ENCODE measurements at regions not wholly inside any gene's neighbourhood (a gene's known extent, or its start where the extent isn't known, plus 50 kb on each side); places are given as distances from the start of the nearest gene placed in this dataset.

DNA sequence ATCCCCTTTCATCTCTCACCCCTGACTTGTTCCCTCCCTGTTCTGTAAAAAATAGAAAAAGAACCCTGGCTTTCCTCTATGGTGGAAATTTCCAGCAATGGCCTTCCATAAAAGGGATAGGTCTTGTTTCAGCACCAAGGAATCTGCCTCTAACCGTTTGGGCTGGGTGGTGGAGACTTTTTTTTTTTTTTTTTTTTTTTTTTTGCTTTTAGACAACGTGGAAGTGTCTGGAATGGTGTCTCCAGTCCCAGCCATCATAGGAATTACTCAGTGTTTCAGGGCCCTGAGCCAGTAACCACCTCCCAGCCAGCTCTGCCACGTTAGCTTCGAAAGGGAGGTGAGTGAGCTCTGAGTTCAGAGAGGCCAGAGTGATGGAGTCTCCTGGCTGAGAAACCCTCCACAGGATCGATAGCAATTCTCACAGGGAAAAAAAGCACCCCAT lies 97.3 kb upstream of the COL1A2 start:
- no peak for TF ChIP-seq POLR2AphosphoS5 (IDR thresholded peaks at IDR 0.05; ENCODE audit: low read depth, low read length)
- TF ChIP-seq POLR2A (IDR thresholded peaks at IDR 0.05; ENCODE audit: low read depth, low read length): no peak
